ENCODE measurements at regions not wholly inside any gene's neighbourhood (a gene's known extent, or its start where the extent isn't known, plus 50 kb on each side); places are given as distances from the start of the nearest gene placed in this dataset.
"Not testable (repeated sequence)": the region's sequence is repeated elsewhere in the genome, so short reads cannot be mapped to it uniquely, and the experiment has no call there.

DNA sequence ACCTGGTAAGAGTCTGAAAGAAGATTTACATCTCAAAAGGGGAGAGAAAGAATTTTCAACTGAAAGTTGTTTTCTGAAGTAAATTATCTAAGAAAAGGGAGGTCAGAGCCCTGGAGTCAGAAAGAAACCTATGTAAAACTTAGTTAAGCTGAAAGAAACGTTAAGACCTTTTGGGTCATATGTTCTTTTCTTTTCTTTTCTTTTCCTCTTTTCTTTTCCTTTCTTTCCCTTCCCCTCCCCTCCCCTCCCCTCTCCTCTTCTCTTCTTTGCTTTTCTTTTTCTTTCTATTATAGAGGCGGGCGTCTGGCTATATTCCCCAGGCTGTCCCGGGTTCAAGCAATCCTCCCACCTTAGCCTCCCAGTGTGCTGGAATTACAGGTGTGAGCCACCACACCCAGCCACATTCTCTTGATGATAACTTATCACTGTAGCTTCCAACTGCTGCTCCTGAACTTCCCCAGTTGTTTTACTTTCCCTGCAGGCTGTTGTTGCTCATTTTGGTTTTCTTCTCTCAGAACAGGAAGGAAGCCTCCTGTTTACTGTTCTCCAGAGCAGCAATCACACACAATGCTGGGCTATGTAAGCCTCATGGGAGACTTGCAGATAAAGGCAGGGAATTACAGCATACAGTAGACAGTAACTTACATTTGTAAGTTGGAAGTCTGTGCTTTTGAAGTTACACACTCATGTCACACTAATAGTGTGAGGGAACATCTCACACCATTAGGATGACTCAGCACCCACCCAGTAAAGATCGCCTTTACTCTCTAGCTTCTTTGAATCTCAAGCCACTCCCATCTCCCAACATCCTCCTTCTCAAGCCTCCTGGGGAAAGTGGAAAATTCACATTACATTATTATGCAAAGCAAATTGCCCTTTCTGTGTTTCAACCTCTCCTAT is 2216.6 kb upstream of the WWC1 start:
- DNase-seq (ENCODE audit: low read depth) = no peak

- DNase-seq (ENCODE audit: low read depth) = no peak
Observed at GRCh38 chr5:166083183-166083959, 2208.1 kb upstream of the WWC1 start.

DNA sequence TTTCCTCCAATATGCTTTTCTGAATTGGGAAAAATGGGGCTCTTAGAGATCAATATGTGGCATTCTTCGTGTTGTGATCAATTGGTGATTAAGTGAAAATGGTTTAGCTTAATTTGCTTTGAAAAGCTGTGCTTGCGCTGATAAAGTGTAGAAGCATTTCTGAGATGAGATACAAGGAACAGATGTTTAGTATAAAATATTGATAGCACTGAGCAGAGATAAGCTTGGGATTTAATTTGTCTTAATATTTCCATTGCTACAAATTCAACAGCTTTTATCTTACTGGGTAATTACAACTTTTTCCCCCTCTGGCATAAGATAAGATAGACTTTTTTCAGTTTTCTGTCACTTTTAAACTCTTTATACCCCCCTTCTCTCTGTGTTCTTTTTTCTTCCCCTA is 2204.9 kb upstream of the WWC1 start:
- DNase-seq (ENCODE audit: low read depth) = no peak

GRCh38 chr5:166088389-166089039 is 2202.9 kb upstream of the WWC1 start:
- DNase-seq (ENCODE audit: low read depth) = no peak

DNA sequence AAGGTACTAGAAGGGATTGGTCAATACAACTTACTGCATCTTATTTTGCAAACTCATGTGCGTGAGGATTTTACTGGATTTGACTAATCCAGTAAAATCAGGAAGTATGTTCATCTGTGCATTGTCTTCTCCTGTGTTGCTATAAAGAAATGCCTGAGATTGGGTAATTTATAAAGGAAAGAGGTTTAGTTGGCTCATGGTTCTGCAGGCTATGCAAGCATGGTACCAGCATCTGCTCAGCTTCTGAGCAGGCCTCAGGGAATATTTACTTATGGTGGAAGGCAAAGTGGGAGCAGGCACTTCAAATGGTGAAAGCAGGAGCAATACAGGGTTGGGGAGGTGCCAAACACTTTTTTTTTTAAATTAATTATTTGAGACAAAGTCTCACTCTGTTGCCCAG is 2199.5 kb upstream of the WWC1 start:
- DNase-seq (ENCODE audit: low read depth) = no peak

DNA sequence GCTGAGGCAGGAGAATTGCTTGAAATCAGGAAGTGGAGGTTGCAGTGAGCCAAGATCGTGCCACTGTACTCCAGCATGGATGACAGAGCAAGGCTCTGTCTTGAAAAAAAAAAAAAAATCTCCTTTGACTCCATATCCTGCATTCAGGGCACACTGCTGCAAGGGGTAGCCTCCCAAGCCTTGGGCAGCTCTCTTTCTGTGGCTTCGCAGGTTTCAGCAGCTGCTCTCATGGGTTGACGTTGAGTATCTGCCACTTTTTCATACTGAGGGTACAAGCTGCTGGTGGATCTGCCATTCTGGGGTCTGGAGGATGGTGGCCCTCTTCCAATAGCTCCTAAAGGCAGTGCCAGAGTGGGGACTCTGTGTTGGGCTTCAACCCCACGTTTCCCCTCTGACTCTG is 2198.1 kb upstream of the WWC1 start:
- no peak for DNase-seq (ENCODE audit: low read depth)

DNA sequence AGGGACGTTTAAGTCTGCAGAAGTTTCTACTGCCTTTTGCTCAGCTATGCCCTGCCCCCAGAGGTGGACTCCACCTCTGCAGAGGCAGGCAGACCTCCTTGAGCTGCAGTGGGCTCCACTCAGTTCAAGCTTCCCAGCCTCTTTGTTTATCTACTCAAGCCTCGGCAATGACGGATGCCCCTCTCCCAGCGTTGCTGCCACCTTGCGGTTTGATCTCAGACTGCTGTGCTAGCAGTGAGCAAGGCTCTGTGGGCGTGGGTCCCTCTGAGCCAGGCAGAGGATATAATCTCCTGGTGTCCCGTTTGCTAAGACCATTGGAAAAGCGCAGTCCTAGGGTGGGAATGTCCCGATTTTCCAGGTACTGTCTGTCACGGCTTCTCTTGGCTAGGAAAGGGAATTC is 2188.5 kb upstream of the WWC1 start:
- no peak for DNase-seq (ENCODE audit: low read depth)

- DNase-seq (ENCODE audit: low read depth) = no peak
Observed at GRCh38 chr5:166111021-166111420, 2180.4 kb upstream of the WWC1 start.

DNA sequence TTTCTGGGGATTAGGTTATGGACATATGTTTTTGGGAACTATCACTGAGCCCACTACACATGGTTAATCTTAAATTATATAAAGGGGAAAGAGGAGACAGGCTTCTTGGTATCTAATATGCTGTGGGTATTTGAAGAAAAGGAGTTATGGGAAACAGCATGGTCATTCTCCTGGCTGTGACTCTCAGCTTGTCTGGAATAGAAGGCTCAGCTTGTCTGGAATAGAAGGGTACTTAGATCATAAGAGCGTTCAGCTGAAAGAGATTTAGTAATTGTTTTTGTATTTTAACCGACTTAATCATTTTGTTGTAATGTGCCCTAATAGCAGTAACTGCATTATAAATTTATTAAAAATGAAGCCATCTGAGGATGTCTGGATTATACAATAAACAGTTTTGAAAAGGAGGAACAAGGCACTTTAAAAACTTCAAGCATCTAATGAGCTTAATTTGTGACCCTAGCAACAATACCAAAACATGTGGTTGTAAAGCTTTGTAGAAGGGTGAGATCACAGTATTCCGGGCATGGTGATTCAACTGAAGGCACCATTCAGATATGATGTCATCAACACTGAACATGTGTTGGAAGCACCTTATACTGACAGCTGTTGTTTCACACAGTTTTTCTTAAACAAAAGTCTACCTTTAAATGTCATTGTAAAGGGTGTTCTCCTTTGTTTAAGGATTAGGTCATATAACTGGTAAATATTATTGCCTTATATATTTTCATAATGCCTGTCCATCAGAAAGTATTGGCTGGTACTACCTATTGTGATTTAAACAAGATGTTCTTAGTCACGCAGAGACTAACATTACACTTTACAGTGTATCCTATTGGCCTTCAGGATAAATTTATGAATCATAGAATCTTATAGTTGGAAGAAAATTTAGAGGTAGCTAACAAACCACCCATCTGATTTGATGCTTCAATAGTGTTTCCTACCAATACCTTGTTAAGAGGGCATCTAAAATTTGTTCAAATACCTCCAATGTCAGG is 2174.1 kb upstream of the WWC1 start:
- DNase-seq (ENCODE audit: low read depth) = no peak

- DNase-seq (ENCODE audit: low read depth) = no peak
Observed at GRCh38 chr5:166119506-166119905, 2171.9 kb upstream of the WWC1 start.

DNA sequence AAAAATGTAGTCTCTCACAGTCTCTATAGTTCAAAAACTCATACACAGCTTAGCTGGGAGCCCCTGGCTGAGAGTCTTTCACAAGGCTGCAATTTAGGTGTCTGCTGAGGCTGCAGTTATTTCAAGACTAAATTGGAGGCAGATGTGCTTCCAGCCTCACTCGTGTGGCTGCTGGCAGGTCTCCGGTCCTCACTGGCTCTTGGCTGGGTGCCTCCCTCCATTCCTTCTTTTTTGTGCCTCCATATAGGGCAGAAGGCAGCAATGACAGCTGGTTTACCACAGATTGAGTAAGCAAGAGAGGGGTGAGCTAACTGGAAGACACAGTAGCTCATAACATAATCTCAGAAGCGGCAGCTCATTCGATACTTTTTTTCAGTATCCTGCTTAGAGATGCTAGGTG is 2167.7 kb upstream of the WWC1 start:
- DNase-seq (ENCODE audit: low read depth) = no peak

- DNase-seq (ENCODE audit: low read depth) = no peak
Observed at GRCh38 chr5:166127766-166128570, 2163.5 kb upstream of the WWC1 start.

- not testable (repeated sequence) for DNase-seq (ENCODE audit: low read depth)
Observed at GRCh38 chr5:166145107-166145506, 2146.3 kb upstream of the WWC1 start.

DNA sequence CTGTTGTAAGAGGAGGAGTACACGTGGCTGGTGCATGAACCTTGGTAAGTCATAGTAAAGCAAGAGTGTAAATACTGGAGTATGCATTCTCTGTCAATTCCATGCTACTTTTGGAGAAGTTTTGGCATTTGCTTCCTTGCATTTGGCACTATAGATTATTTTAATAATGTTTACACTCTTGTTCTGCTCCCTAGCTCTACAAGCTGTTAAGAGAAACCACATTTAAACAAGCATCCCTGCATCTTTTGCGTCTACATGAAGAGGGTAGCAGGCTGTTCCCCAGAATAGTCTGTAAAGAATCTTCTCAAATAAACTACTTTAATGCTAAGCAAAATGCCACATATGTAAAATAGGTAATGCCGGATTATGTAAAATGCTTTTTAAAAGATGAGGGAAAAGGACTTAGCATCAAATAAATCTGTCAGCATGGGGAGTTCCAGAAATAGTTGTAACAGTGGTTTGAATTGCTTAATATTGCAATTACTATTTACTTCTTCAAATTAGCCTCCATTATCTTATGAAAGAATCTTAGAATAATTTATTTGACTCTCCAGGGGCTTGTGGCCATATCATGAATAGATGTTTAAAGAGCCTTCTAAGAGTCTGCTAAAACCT is 2127.3 kb upstream of the WWC1 start:
- no peak for DNase-seq (ENCODE audit: low read depth)

- no peak for DNase-seq (ENCODE audit: low read depth)
Observed at GRCh38 chr5:166165596-166165995, 2125.8 kb upstream of the WWC1 start.

GRCh38 chr5:166166071-166166470 is 2125.4 kb upstream of the WWC1 start:
- DNase-seq (ENCODE audit: low read depth) = no peak

DNA sequence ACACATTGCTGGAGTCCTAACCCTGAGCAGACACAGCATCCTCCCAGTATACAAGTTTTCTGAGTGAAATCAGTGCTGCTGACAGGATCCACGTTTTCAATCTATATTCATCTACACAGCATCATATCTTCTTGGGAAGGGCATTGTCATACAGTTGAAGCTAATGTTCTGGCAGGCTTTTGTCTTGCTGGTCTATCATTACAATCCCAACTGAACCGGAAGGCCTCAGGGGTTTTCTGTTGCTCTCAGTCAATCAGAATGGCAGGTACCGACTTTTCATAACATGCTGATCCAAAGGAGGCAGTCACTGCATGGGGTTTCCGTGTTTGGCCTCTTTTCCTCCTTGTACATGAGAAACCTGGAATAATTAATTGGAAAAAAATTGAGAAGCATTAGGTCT is 2118.8 kb upstream of the WWC1 start:
- DNase-seq (ENCODE audit: low read depth) = no peak

DNA sequence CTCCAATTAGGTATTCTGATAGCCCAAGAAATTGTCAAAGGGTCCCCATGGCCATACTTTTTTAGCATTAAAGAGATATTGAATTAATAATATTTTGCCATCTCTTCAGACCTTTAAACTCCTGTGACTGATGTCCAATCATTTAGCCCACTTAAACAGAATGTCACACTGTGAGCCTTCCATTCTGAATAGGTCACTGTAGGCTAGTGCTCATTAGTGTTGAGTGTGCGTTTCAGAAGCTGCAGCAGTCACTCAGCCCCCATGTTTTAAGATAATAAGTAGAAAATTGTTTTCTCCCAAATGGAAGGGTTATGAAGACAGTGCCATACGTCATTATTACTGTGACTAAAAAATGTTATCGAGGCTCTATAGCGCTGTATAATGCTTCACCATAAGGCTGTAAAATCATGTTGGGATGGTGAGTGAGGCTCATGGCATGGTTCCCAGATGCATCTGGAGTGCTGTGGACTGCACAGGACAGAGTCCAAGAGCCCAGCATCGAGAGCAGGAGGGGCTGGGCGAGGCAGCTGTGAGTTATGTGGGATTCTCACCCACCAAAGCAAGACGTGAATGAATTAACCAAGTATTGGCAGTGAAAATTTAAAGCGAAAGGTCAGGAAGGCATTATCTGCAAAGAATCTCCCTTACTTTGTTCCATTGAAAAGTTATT is 2112.9 kb upstream of the WWC1 start:
- no peak for DNase-seq (ENCODE audit: low read depth)

DNA sequence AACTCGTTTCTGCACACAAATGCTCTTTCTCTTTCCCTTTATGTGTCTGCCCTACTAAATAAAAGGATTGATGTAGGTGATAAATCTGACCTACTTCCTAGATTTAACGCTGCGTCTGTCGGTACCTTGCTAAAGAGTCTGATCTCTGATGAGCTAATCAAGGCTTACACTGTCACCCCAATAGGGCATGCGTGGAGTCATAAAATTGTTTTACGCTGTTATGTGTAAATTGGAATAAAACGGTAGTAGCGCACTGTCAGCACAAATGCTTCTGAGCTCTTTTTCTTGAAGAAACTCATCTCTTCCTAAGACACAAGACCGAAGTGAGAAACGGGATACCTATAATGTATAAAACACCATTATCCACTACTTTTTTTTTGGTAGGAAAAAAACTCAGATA is 2106.3 kb upstream of the WWC1 start:
- no peak for DNase-seq (ENCODE audit: low read depth)

All from stimulated activated CD8-positive, alpha-beta memory T cell treated with anti-CD3 and anti-CD28 coated beads, Interleukin-15, amount 100 ng/mL, for 1 hour (primary cell).